Cardiac muscle cell (in vitro differentiated cells and primary cell): ENCODE measurements at regions not wholly inside any gene's neighbourhood (a gene's known extent, or its start where the extent isn't known, plus 50 kb on each side); places are given as distances from the start of the nearest gene placed in this dataset.

ENCODE experiments used
- DNase-seq, 2 donors: peaks; one replicate each; pipeline versions ENCODE4 v3.0.0 to v3.0.0-alpha.2; 2010 to 2017; ENCODE audit warnings: low read depth in 1 of 2, low spot score in 1 of 2
- H3K27ac ChIP-seq: fragments of 200-600 bp; sonication (generic); 2 replicates; pipeline ENCODE4 v1.5.1; 2016
- H3K27me3 ChIP-seq: fragments of 200-600 bp; sonication (generic); 2 replicates; pipeline ENCODE4 v1.6.0; 2016; ENCODE audit warnings: control low read depth
- H3K36me3 ChIP-seq: fragments of 200-600 bp; sonication (generic); 2 replicates; pipeline ENCODE4 v1.5.1; 2016; ENCODE audit warnings: control low read depth
- H3K4me1 ChIP-seq: fragments of 200-600 bp; sonication (generic); 2 replicates; pipeline ENCODE4 v1.8.1; 2017; ENCODE audit warnings: low read depth, mild to moderate bottlenecking, mixed run types
- H3K4me3 ChIP-seq: fragments of 200-600 bp; sonication (generic); 2 replicates; pipeline ENCODE4 v1.5.1; 2016; ENCODE audit warnings: mild to moderate bottlenecking
- H3K9me3 ChIP-seq: fragments of 200-600 bp; sonication (generic); 2 replicates; pipeline ENCODE4 v1.5.1; 2017; ENCODE audit warnings: low read depth, mild to moderate bottlenecking, control low read depth
- TF ChIP-seq, protein P1 (sequence below): IDR thresholded peaks from 2 replicates; pipeline ENCODE4 v1.5.1; 2012; ENCODE audit warnings: low read depth, mild to moderate bottlenecking, low read length

DNA sequence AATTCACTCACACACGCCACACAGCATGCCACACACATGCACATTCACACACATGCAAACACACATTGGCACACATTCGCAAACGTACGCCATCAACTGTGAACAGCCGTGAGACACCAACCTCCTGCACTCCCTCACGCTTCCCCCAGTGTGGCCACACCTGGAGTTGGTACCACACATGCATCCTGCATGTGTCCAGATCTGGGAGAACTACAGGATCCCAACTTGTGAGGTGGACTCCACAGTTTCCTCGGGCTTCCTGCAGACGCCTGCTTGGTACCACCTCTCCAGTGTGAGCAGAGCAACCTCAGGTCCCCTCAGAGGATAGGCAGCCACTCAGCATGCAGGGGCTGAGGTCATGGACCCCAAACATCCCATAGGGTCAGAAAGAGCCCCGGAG is 239.0 kb downstream of the EIPR1 start:
- no peaks in the 10 kb centered on the region for H3K36me3 ChIP-seq
- H3K27me3 ChIP-seq, result no peaks in the 10 kb centered on the region
- H3K27ac ChIP-seq, result no peak overlapping the region
- TF ChIP-seq, protein P1, sequence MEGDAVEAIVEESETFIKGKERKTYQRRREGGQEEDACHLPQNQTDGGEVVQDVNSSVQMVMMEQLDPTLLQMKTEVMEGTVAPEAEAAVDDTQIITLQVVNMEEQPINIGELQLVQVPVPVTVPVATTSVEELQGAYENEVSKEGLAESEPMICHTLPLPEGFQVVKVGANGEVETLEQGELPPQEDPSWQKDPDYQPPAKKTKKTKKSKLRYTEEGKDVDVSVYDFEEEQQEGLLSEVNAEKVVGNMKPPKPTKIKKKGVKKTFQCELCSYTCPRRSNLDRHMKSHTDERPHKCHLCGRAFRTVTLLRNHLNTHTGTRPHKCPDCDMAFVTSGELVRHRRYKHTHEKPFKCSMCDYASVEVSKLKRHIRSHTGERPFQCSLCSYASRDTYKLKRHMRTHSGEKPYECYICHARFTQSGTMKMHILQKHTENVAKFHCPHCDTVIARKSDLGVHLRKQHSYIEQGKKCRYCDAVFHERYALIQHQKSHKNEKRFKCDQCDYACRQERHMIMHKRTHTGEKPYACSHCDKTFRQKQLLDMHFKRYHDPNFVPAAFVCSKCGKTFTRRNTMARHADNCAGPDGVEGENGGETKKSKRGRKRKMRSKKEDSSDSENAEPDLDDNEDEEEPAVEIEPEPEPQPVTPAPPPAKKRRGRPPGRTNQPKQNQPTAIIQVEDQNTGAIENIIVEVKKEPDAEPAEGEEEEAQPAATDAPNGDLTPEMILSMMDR, result no peak
- no peak overlapping the region for H3K4me3 ChIP-seq
- H3K9me3 ChIP-seq, result no peaks in the 10 kb centered on the region
- no peaks in the 10 kb centered on the region for H3K4me1 ChIP-seq
- no peak for DNase-seq

DNA sequence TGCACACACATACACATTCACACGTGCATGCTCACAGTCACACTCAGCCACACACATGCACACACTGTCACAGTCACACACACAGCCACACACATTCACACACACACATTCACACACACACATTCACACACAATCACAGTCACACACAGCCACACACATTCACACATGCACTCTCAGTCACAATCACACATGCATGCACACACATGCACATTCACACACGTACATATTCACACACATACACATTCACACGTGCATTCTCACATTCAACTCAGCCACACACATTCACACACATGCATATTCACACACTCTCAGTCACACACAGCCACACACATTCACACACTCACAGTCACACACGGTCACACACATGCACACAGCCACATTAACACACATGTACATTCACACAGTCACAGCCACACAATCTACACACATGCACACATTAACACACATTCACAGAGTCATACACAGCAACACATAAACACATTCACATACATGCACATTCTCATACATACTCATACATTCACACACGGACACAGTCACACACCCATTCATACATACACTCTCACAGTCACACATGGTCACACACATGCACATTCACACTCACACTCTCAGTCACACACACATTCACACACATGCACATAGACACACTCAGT is 239.8 kb downstream of the EIPR1 start:
- Histone ChIP-seq H3K9me3 (no peaks in the 10 kb centered on the region), H3K36me3 (no peaks in the 10 kb centered on the region), H3K4me3 (no peak overlapping the region), H3K27ac (no peak overlapping the region), H3K4me1 (no peaks in the 10 kb centered on the region), H3K27me3 (no peaks in the 10 kb centered on the region)
- DNase-seq, result no peak
- TF ChIP-seq, protein P1, result no peak

DNA sequence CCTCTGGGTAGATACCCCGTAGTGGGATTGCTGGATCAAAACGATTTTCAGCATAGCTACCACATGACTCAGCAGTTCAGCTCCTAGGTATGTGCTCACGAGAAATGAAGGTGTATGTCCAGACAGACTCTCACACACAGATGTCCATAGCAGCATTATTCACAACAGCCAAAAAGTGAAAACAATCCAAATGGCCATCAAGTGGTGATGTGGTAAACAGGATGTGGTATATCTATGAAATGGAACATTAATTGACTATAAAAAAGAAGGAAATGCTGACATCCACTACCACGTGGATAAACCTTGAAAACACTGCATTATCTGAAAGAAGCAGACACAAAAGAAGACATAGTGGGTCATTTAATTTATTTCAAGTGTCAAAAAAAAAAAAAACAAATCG is 241.9 kb downstream of the EIPR1 start:
- no peaks in the 10 kb centered on the region for H3K4me1 ChIP-seq
- H3K27ac ChIP-seq, result no peak overlapping the region
- no peaks in the 10 kb centered on the region for H3K9me3 ChIP-seq
- H3K36me3 ChIP-seq, result no peaks in the 10 kb centered on the region
- no peaks in the 10 kb centered on the region for H3K27me3 ChIP-seq
- TF ChIP-seq, protein P1, result no peak
- no peak for DNase-seq
- H3K4me3 ChIP-seq, result no peak overlapping the region

DNA sequence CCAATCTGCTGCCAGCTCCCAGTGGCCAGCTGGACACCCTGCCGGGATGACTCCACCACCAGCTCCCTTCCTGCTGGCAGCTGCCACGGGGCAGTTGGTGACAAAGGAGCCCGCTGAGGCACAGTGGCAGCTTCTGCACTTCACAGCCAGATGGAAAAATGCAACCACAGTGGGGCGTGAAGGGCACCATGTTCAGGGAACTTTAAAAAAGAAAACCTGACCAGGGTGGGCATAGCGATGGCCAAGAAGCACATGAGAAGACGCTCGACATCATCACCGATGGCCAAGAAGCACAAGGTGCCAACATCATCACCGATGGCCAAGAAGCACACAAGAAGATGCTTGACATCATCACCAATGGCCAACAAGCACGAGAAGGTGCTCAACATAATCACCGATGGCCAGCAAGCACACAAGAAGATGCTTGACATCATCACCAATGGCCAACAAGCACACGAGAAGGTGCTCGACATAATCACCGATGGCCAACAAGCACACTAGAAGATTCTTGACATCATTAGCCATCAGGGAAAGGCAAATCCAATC is 243.5 kb downstream of the EIPR1 start:
- no peak overlapping the region for H3K27ac ChIP-seq
- H3K4me1 ChIP-seq, result no peaks in the 10 kb centered on the region
- H3K36me3 ChIP-seq, result no peaks in the 10 kb centered on the region
- TF ChIP-seq, protein P1, result no peak
- H3K27me3 ChIP-seq, result no peaks in the 10 kb centered on the region
- H3K4me3 ChIP-seq, result no peak overlapping the region
- H3K9me3 ChIP-seq, result no peaks in the 10 kb centered on the region
- DNase-seq, result no peak

DNA sequence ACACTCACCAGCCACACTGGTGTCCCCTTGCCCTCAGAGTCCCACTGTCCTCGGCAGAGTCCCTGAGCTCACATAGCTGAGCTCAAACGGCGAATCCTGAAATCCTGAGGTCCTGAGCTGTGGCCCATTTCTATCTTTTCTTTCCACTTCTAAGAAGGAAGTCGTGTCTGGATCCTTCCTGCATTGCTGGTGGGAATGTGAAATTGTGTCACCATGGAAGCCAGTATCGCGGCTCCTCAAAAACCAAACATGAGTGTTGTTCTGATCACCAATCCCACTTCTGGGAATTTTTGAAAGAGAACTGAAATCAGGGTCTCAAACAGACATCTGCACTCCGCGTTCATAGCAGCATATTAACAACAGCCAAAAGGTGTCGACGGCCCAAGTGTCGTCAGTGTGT is 244.7 kb downstream of the EIPR1 start:
- DNase-seq, result no peak
- no peaks in the 10 kb centered on the region for H3K36me3 ChIP-seq
- no peak overlapping the region for H3K4me3 ChIP-seq
- H3K27ac ChIP-seq, result no peak overlapping the region
- no peaks in the 10 kb centered on the region for H3K27me3 ChIP-seq
- no peaks in the 10 kb centered on the region for H3K9me3 ChIP-seq
- H3K4me1 ChIP-seq, result no peaks in the 10 kb centered on the region
- TF ChIP-seq, protein P1, result no peak
